ENCODE measurements at regions not wholly inside any gene's neighbourhood (a gene's known extent, or its start where the extent isn't known, plus 50 kb on each side); places are given as distances from the start of the nearest gene placed in this dataset.
"Not testable (repeated sequence)": the region's sequence is repeated elsewhere in the genome, so short reads cannot be mapped to it uniquely, and the experiment has no call there.

- DNase-seq (ENCODE audit: extremely low spot score), result no peak
- ChIA-PET CTCF (no interaction called here), POLR2A (no interaction called here)
- TF ChIP-seq CTCF (IDR thresholded peaks at IDR 0.05; ENCODE audit: control extremely low read depth, extremely low read depth, low read depth, missing control alignments), result no peak
These were observed 172.7 kb upstream of the C14orf180 start for GRCh38 chr14:104406831-104407230.

GRCh38 chr14:104416383-104416782 lies 163.2 kb upstream of the C14orf180 start:
- POLR2A ChIA-PET, result no interaction called here
- no peak for TF ChIP-seq CTCF (IDR thresholded peaks at IDR 0.05; ENCODE audit: control extremely low read depth, extremely low read depth, low read depth, missing control alignments)
- CTCF ChIA-PET, result no interaction called here
- no peak for DNase-seq (ENCODE audit: extremely low spot score)

GRCh38 chr14:104419865-104420505 lies 159.6 kb upstream of the C14orf180 start:
- CTCF ChIA-PET, result interaction anchor here (0.7 kb wide), 1 partner anchor 19 kb away, joined by 3 read pairs; no protein-coding TSS in a partner anchor
- peak; percentile 20 for DNase-seq (ENCODE audit: extremely low spot score)

GRCh38 chr14:104420523-104420922 lies 159.0 kb upstream of the C14orf180 start:
- POLR2A ChIA-PET; DNase-seq (ENCODE audit: extremely low spot score): not testable (repeated sequence)
- CTCF ChIA-PET, result interaction anchor here (0.7 kb wide), 1 partner anchor 19 kb away, joined by 3 read pairs; no protein-coding TSS in a partner anchor

More at GRCh38 chr14:104419865-104420505, 159.6 kb upstream of the C14orf180 start:
- POLR2A ChIA-PET, result no interaction called here
- no peak for TF ChIP-seq CTCF (IDR thresholded peaks at IDR 0.05; ENCODE audit: control extremely low read depth, extremely low read depth, low read depth, missing control alignments)

- DNase-seq (ENCODE audit: extremely low spot score), result no peak
- no peak for TF ChIP-seq CTCF (IDR thresholded peaks at IDR 0.05; ENCODE audit: control extremely low read depth, extremely low read depth, low read depth, missing control alignments)
- CTCF ChIA-PET, result no interaction called here
- POLR2A ChIA-PET, result no interaction called here
These were observed 158.6 kb upstream of the C14orf180 start for GRCh38 chr14:104420990-104421389.

GRCh38 chr14:104421401-104421821 lies 158.2 kb upstream of the C14orf180 start:
- POLR2A ChIA-PET, result no interaction called here
- CTCF ChIA-PET, result no interaction called here
- no peak for DNase-seq (ENCODE audit: extremely low spot score)
- TF ChIP-seq CTCF (IDR thresholded peaks at IDR 0.05; ENCODE audit: control extremely low read depth, extremely low read depth, low read depth, missing control alignments), result no peak

- ChIA-PET CTCF (no interaction called here), POLR2A (no interaction called here)
- DNase-seq (ENCODE audit: extremely low spot score), result no peak
- TF ChIP-seq CTCF (IDR thresholded peaks at IDR 0.05; ENCODE audit: control extremely low read depth, extremely low read depth, low read depth, missing control alignments), result no peak
These were observed 157.4 kb upstream of the C14orf180 start for GRCh38 chr14:104421892-104422828.
